AG09319 (cell line): ENCODE measurements at regions not wholly inside any gene's neighbourhood (a gene's known extent, or its start where the extent isn't known, plus 50 kb on each side); places are given as distances from the start of the nearest gene placed in this dataset.

ENCODE experiments used
- DNase-seq: peaks from one replicate; pipeline ENCODE4 v3.0.0-alpha.2; 2010; ENCODE audit warnings: low read depth; ENCODE audit errors: extremely low read depth
- CTCF ChIP-seq: IDR thresholded peaks from 2 replicates; pipeline ENCODE4 v1.5.1; 2011; ENCODE audit warnings: low read depth, mild to moderate bottlenecking, inconsistent platforms, low read length, moderate library complexity

GRCh38 chr13:72093262-72093661 lies 226.3 kb upstream of the DACH1 start:
- DNase-seq: no peak
- TF ChIP-seq CTCF: no peak

GRCh38 chr13:72074663-72075062 lies 207.7 kb upstream of the DACH1 start:
- no peak for DNase-seq
- no peak for TF ChIP-seq CTCF

- TF ChIP-seq CTCF: no peak
- DNase-seq: no peak
Observed at GRCh38 chr13:72072261-72072660, 205.3 kb upstream of the DACH1 start.

GRCh38 chr13:72071713-72072112 lies 204.7 kb upstream of the DACH1 start:
- TF ChIP-seq CTCF: no peak
- DNase-seq: no peak

GRCh38 chr13:72062566-72062965 lies 195.6 kb upstream of the DACH1 start:
- no peak for DNase-seq
- TF ChIP-seq CTCF: no peak

- TF ChIP-seq CTCF: no peak
Observed at GRCh38 chr13:72061613-72062012, 194.6 kb upstream of the DACH1 start.

GRCh38 chr13:72050251-72050650 lies 183.2 kb upstream of the DACH1 start:
- TF ChIP-seq CTCF: no peak
- DNase-seq: no peak

More at GRCh38 chr13:72061613-72062012, 194.6 kb upstream of the DACH1 start:
- DNase-seq: no peak
